NCI-H2196 (cell line): ENCODE measurements at regions not wholly inside any gene's neighbourhood (a gene's known extent, or its start where the extent isn't known, plus 50 kb on each side); places are given as distances from the start of the nearest gene placed in this dataset.

Experiments used
- DNase-seq: peaks from one replicate; lab custom pipeline; 2025; ENCODE audit not compliant: unreplicated experiment; lab: John Stamatoyannopoulos, UW

DNA sequence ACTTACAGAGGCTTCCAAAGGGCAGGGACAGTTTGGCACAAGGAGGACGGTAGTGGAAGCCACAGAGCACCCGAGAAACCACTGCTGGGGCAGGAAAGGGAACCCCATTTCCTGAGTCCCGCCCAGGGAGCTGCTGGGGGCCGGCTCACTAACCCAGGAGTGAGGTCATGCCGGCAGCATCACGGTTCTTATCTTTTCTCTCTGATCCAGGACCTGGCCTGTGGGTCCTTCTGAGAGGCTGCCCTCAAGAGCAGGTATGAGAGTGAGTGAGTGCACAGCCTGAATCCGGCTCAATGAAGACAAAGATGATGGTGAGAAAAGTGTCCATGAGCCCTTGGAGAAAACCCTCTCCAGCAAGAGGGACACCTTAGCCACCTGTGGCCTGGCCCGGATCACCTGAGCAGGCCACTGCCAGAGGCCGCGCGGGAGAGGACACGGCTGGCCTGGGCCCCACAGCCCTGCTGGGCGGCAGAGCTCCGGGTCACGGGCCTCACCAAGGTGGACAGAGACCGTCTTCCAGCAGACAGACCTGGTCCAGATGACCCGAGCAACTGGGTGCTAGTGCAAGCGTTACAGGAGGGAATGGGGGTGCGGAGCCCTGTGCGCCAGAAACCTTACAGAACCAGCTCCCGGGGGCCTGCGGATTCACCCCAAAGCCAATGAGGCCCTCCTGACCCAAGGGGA lies 94.9 kb downstream of the RIPK4 start:
- no peak for DNase-seq

GRCh38 chr21:41671212-41671762 lies 95.6 kb downstream of the RIPK4 start:
- DNase-seq: no peak

- no peak for DNase-seq
These were observed 96.6 kb downstream of the RIPK4 start for GRCh38 chr21:41670056-41670805.

GRCh38 chr21:41669533-41669830 lies 97.4 kb downstream of the RIPK4 start:
- no peak for DNase-seq

GRCh38 chr21:41668686-41669532 lies 97.9 kb downstream of the RIPK4 start:
- DNase-seq: no peak

DNA sequence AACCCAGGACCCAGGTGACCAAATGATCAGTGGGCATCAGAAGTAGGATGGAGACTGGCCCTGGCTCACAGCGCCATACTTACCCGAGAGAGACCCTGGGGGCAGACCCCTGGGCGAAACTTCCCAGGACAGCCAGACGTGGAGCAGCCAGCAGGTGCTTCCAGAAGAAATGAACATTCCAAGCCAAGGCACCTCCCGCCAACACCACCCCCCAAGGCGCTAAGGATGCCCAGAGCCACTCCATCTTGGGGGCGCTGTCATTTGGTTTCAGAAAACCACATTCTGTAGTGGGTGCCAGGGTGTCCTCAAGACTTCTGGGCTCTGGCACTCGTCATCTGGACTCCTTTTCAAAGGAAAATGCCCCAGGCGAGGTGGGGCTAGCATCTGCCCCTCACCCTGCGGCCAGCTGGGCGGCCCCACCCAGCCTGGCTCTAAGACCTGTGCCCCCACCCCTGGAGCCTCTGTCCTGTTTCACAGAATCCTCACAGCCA lies 98.8 kb downstream of the RIPK4 start:
- DNase-seq: no peak

GRCh38 chr21:41667136-41667535 lies 99.7 kb downstream of the RIPK4 start:
- DNase-seq: no peak

DNA sequence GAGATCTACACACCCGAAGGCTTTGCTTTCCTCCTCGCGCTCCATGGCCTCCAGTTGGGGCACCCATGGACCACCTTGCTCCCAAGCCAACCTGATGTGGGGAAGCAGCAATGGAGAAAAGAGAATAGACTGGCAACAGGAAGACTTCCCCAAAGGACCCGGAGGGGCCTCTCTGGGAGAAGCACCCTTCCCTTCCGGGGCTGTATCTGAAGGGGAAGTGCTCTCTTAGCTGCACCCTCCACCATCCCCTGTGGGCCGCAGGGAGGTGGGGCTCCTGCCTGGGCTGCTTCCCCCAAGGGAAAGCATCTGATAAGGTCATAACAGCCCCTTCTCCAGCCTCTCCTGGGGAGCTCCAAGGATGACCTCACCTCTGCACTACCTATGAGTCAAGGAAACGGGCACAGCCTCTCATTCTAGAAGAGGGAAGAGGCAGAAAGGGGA lies 100.2 kb downstream of the RIPK4 start:
- no peak for DNase-seq

GRCh38 chr21:41665766-41666595 lies 100.9 kb downstream of the RIPK4 start:
- no peak for DNase-seq

GRCh38 chr21:41664881-41665765 lies 101.7 kb downstream of the RIPK4 start:
- DNase-seq: no peak

- DNase-seq: no peak
These were observed 102.8 kb downstream of the RIPK4 start for GRCh38 chr21:41663805-41664788.

DNA sequence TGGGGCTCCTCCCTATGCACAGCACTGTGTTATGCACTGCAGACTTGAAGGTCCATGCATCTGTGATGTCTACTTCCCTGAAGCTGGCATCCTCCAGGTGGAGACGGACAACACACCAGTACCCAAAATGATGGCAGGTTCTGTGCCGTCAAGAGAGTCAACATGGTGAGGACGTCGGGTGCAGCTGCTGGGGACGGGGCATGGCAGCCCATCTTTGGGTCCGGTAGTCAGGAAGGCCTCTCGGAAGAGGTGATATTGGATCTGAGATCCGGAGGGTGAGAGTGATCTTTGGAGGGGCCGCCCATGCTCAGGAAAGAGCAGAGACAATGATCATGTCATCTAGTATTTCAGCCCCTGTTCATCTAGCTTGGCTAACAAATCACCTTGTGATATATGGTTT lies 104.1 kb downstream of the RIPK4 start:
- no peak for DNase-seq

DNA sequence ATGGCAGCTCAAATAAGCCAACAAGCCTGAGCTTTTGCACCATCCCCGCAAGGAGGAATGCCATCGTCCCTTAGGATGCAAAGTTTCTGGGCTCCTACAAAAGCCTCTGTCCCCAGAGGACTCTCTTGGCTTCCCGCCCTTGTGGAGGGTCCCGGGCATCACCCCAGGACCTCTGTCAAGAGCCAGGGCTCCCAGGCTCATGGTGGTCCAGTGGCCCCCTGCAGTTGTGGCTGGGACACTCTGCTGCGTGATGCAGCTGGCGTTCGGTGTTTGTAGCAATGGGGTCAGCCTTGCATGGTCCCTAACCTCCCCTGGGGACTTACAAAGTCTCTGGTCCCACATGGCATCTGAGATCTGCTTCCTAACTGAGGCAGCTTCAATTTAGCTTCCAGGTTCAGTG lies 104.7 kb downstream of the RIPK4 start:
- no peak for DNase-seq

DNA sequence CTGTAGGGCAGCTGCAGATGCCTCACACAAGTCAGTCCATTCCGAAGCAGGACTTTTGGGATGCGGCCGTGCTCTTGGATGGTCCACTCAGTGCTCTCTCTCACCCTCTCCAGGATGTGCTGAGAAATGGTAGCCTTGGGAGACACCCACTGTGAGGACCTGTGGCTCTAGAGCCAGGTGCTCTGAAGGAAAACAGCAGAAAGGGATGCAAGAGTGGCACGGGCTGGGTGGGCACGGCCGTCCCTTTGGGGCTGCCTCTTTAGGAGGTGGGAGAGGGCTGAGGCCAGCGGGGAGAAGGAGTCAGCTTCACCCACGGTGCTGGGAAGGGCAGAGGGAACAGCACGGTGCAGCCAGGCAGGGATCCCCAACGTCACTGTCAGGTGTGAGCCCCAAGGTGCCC lies 106.1 kb downstream of the RIPK4 start:
- DNase-seq: no peak

DNA sequence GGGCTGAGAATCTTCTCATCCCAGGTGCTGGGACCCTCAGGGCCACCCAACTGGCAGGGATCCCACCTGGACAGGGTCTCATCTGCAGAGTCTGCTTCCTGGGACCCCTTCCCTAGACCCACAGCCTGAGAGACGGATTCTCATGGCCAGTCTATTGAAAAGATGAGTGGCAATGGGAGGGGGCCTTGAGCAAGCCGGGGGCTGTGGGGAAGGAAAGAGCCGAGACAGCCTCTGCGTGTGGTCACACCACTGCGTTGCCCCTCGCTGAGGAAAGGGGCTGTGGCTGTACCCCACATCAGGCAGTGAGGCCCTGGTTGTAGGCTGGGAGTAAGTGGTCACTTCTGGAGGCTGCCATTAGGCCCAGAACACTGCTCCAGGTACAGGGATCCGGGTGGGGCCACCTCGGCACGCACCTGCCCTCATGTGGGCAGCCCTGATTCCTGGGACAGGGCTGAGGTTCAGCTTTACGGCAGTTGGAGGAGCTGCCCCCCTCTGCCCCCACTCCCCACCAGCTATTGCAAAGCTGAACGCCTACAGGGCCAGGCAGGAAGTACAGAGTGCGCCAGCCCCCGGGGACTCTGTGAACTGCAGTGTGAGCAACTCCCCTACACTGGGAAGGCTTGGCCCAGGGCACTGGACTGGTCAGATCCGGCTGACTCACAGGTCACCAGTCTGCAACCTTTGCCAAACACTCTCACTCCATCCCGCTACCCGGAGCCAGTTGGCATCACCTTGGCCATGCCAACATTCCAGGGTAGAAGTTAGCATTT lies 106.9 kb downstream of the RIPK4 start:
- no peak for DNase-seq

DNA sequence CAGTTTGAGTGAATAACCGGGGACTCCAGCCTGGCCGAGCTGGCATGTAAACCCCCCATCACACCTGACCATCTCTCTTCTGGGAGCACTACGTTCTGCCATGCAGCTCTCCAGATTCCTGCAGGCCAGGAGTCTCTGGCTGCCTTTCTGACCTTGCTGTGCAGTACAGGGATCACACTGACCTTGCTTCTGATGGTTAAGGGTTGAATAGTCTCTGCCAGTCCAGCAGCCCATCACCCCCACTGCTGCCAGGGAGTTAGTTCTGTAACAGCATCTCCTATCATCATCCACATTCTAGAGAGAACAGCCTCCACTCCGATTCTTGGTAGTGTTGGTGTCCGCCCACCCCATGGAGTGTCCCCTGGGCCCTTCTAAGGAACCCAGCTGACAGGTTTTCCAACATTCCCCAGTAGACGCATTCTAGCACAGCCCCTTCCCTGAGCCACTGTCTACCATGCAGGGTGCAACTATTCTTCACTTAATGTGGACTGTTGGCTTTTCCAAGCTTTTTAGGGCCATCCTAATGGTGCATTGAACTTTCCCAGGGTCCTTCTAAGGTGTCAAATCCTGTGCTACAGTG lies 109.8 kb downstream of the RIPK4 start:
- no peak for DNase-seq

DNA sequence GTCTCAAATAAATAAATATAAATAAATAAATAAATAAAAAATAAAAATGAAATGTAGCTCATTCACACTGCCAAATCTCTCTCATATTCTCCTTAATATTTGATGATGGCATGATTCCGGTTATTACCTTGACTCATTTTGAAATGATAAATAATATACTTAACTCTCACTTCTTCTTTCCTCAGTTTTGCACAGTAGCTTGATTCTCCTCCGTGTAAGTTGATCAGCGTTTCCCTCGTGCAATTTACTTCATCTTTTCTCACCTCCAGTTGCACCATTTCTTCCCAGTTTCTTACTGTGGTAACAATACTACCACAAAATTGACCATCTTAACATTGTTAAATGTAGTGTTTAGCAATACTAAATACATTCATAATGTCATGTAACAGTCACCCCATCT lies 111.6 kb downstream of the RIPK4 start:
- DNase-seq: no peak
